ENCODE measurements at regions not wholly inside any gene's neighbourhood (a gene's known extent, or its start where the extent isn't known, plus 50 kb on each side); places are given as distances from the start of the nearest gene placed in this dataset.
"Not testable (repeated sequence)": the region's sequence is repeated elsewhere in the genome, so short reads cannot be mapped to it uniquely, and the experiment has no call there.

GRCh38 chr13:22960827-22961226 lies 220.0 kb upstream of the SGCG start:
- DNase-seq = no peak

GRCh38 chr13:22961342-22961741 lies 219.4 kb upstream of the SGCG start:
- not testable (repeated sequence) for DNase-seq

GRCh38 chr13:22961835-22962537 lies 218.8 kb upstream of the SGCG start:
- DNase-seq = no peak

- not testable (repeated sequence) for DNase-seq
These were observed 217.3 kb upstream of the SGCG start for GRCh38 chr13:22963384-22964053.

GRCh38 chr13:22964245-22964966 lies 216.4 kb upstream of the SGCG start:
- no peak for DNase-seq

- not testable (repeated sequence) for DNase-seq
These were observed 215.5 kb upstream of the SGCG start for GRCh38 chr13:22965011-22965857.

GRCh38 chr13:22965858-22966239 lies 214.9 kb upstream of the SGCG start:
- DNase-seq = not testable (repeated sequence)

GRCh38 chr13:22966753-22967152 lies 214.0 kb upstream of the SGCG start:
- DNase-seq = not testable (repeated sequence)

- DNase-seq = no peak
These were observed 213.1 kb upstream of the SGCG start for GRCh38 chr13:22967669-22968068.

GRCh38 chr13:22979952-22980351 lies 200.8 kb upstream of the SGCG start:
- DNase-seq = no peak

GRCh38 chr13:22980936-22981335 lies 199.8 kb upstream of the SGCG start:
- DNase-seq = no peak

- no peak for DNase-seq
These were observed 187.6 kb upstream of the SGCG start for GRCh38 chr13:22993148-22993547.

GRCh38 chr13:23003446-23003845 lies 177.3 kb upstream of the SGCG start:
- no peak for DNase-seq

- DNase-seq = no peak
These were observed 173.4 kb upstream of the SGCG start for GRCh38 chr13:23007426-23007825.

GRCh38 chr13:23018143-23018542 lies 162.6 kb upstream of the SGCG start:
- DNase-seq = no peak

- peak; percentile 51 for DNase-seq
These were observed 160.4 kb upstream of the SGCG start for GRCh38 chr13:23020246-23020843.

- no peak for DNase-seq
These were observed 158.9 kb upstream of the SGCG start for GRCh38 chr13:23021906-23022305.

- no peak for DNase-seq
These were observed 158.1 kb upstream of the SGCG start for GRCh38 chr13:23022704-23023103.

GRCh38 chr13:23025864-23026608 lies 154.7 kb upstream of the SGCG start:
- no peak for DNase-seq

GRCh38 chr13:23039266-23039935 lies 141.4 kb upstream of the SGCG start:
- DNase-seq = no peak

- no peak for DNase-seq
These were observed 138.6 kb upstream of the SGCG start for GRCh38 chr13:23042181-23042580.

Data from KG1 (cell line).